GM12878 (cell line): ENCODE measurements at regions not wholly inside any gene's neighbourhood (a gene's known extent, or its start where the extent isn't known, plus 50 kb on each side); places are given as distances from the start of the nearest gene placed in this dataset.

Experiments
- ATAC-seq: fragments of 200-7000 bp; cut with Tn5 transposase; 3 replicates; pipeline ENCODE4 v1.9.1; 2020; ENCODE audit warnings: mild to moderate bottlenecking, moderate library complexity
- BruUV-seq: library from RNA; stranded (reverse); fragments of 400-500 nt; replicated peaks from 2 replicates; lab custom pipeline; 2021; lab: Mats Ljungman, UMichigan
- CTCF ChIA-PET: fragments of 300-600 bp; sonication (Branson Sonifier 250); formaldehyde crosslinking; extraction: SDS; loops from one replicate; lab custom pipeline; 2021; ENCODE audit warnings: inconsistent platforms; lab: Yijun Ruan, JAX
- POLR2A ChIA-PET: fragments of 350-600 bp; formaldehyde crosslinking; extraction: SDS; loops from one replicate; lab custom pipeline; 2021; ENCODE audit warnings: inconsistent platforms; lab: Charles Lee
- RAD21 ChIA-PET: fragments of 300-600 bp; sonication (Branson Sonifier 250); formaldehyde crosslinking; loops from one replicate; lab custom pipeline; 2023; ENCODE audit warnings: antibody characterized with exemption; ENCODE audit not compliant: unreplicated experiment; lab: Charles Lee
- SMC1A ChIA-PET: fragments of 300-600 bp; sonication (Branson Sonifier 250); formaldehyde crosslinking; loops from one replicate; lab custom pipeline; 2023; ENCODE audit not compliant: unreplicated experiment, uncharacterized antibody; lab: Charles Lee
- DNase-seq: peaks from one replicate; pipeline ENCODE4 v3.0.0-alpha.2; 2011; ENCODE audit warnings: low read depth, low spot score
- FAIRE-seq: peaks from 3 replicates; lab custom pipeline; 2011; peaks lifted over from hg19 to GRCh38; lab: Jason Lieb, UNC
- H2AFZ ChIP-seq: 2 replicates; pipeline ENCODE4 v1.6.0; 2011; ENCODE audit warnings: low read depth, low read length, control low read depth; ENCODE audit not compliant: control insufficient read depth
- H3K27ac ChIP-seq: 2 replicates; pipeline ENCODE4 v1.5.1; 2011; ENCODE audit warnings: control low read depth; ENCODE audit not compliant: control insufficient read depth, insufficient read depth
- H3K27me3 ChIP-seq, 2 experiments: replicated peaks in 1 of 2; 2 replicates each; pipeline versions ENCODE4 v1.6.0 to v1.6.1; 2011; ENCODE audit warnings: low read length in 1 of 2; ENCODE audit not compliant: control insufficient read depth in 2 of 2, insufficient read depth in 2 of 2
- H3K36me3 ChIP-seq, 2 experiments: 2 replicates each; pipeline ENCODE4 v1.5.1; 2011; ENCODE audit warnings: low read length in 1 of 2; ENCODE audit not compliant: control insufficient read depth in 2 of 2, insufficient read depth in 2 of 2
- H3K4me1 ChIP-seq: 2 replicates; pipeline ENCODE4 v1.6.1; 2011; ENCODE audit warnings: mild to moderate bottlenecking, low read length, moderate library complexity, mixed read lengths; ENCODE audit not compliant: control insufficient read depth, insufficient read depth
- H3K4me2 ChIP-seq: 2 replicates; pipeline ENCODE4 v1.6.0; 2011; ENCODE audit warnings: control low read depth; ENCODE audit not compliant: control insufficient read depth, insufficient read depth
- H3K4me3 ChIP-seq: fragments of 200-600 bp; sonication (generic); 2 replicates; pipeline ENCODE4 v1.5.1; 2016
- H3K79me2 ChIP-seq: 2 replicates; pipeline ENCODE4 v1.6.0; 2011; ENCODE audit warnings: low read length; ENCODE audit not compliant: control insufficient read depth, insufficient read depth
- H3K9ac ChIP-seq: 2 replicates; pipeline ENCODE4 v1.8.0; 2011; ENCODE audit warnings: low read length, control low read depth, mixed read lengths; ENCODE audit not compliant: control insufficient read depth, insufficient read depth
- H3K9me3 ChIP-seq: replicated peaks from 3 replicates; pipeline ENCODE4 v1.5.1; 2011; ENCODE audit warnings: mild to moderate bottlenecking, low read length; ENCODE audit not compliant: control insufficient read depth, insufficient read depth
- H4K20me1 ChIP-seq: 2 replicates; pipeline ENCODE4 v1.6.0; 2011; ENCODE audit not compliant: control insufficient read depth, insufficient read depth
- CREM ChIP-seq: IDR thresholded peaks from 2 replicates; pipeline ENCODE4 v1.6.1; 2014; ENCODE audit warnings: antibody characterized with exemption, low read depth
- PML ChIP-seq: IDR thresholded peaks from 2 replicates; pipeline ENCODE4 v1.6.1; 2012; ENCODE audit warnings: low read length, inconsistent platforms
- SREBF2 ChIP-seq: IDR thresholded peaks from 2 replicates; pipeline ENCODE4 v1.6.1; 2012; ENCODE audit warnings: mild to moderate bottlenecking, low read length
- STAT3 ChIP-seq: IDR thresholded peaks from 2 replicates; pipeline ENCODE4 v1.6.1; 2011; ENCODE audit warnings: low read depth, low read length, improper control_type of control experiment
- in situ Hi-C: fragments of 300-500 bp; cut with MboI; formaldehyde crosslinking; loops from 9 replicates; pipeline ENCODE4 v1.14.3; 2018; ENCODE audit warnings: mixed read lengths
- intact Hi-C: fragments of 100-400 bp; cut with micrococcal nuclease; formaldehyde crosslinking; loops from one replicate; pipeline ENCODE4 v1.14.2; 2022; ENCODE audit not compliant: unreplicated experiment
- TF ChIP-seq, protein P1 (sequence below): IDR thresholded peaks from 2 replicates; pipeline ENCODE4 v1.6.1; 2012; ENCODE audit warnings: low read depth, low read length, improper control_type of control experiment
- TF ChIP-seq, protein P2 (sequence below): fragments of 150-350 bp; IDR thresholded peaks from 2 replicates; pipeline ENCODE4 v1.6.1; 2016; ENCODE audit warnings: low read depth, low read length

DNA sequence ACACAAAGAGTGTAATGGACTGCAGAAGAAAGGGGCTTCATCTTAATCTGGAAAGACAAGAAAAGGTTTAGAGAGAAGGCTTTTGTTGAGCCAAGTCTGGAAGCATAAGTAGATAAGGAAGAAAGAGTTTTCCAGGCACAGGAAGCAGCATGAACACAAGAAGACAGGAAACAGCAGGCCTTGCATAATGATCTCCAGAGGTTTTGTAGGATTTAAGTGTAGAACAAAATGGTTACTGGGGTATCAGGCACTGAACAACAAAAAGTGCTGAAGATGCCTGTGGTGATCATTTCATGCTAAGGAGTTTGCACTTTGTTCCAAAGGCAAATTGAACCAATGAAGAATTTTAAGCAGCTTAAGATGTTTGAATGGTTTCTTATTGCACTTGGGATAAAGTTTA lies 281.6 kb upstream of the TANK start:
- DNase-seq (no peak), FAIRE-seq (no peak), ATAC-seq (no peak)
- in situ Hi-C loops (no loop called here), intact Hi-C loops (no loop called here)
- RAD21 ChIA-PET: no interaction called here
- TF ChIP-seq CREM (no peak), STAT3 (no peak), PML (no peak), SREBF2 (no peak)
- TF ChIP-seq, protein P1, sequence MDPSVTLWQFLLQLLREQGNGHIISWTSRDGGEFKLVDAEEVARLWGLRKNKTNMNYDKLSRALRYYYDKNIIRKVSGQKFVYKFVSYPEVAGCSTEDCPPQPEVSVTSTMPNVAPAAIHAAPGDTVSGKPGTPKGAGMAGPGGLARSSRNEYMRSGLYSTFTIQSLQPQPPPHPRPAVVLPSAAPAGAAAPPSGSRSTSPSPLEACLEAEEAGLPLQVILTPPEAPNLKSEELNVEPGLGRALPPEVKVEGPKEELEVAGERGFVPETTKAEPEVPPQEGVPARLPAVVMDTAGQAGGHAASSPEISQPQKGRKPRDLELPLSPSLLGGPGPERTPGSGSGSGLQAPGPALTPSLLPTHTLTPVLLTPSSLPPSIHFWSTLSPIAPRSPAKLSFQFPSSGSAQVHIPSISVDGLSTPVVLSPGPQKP: no peak
- TF ChIP-seq, protein P2, sequence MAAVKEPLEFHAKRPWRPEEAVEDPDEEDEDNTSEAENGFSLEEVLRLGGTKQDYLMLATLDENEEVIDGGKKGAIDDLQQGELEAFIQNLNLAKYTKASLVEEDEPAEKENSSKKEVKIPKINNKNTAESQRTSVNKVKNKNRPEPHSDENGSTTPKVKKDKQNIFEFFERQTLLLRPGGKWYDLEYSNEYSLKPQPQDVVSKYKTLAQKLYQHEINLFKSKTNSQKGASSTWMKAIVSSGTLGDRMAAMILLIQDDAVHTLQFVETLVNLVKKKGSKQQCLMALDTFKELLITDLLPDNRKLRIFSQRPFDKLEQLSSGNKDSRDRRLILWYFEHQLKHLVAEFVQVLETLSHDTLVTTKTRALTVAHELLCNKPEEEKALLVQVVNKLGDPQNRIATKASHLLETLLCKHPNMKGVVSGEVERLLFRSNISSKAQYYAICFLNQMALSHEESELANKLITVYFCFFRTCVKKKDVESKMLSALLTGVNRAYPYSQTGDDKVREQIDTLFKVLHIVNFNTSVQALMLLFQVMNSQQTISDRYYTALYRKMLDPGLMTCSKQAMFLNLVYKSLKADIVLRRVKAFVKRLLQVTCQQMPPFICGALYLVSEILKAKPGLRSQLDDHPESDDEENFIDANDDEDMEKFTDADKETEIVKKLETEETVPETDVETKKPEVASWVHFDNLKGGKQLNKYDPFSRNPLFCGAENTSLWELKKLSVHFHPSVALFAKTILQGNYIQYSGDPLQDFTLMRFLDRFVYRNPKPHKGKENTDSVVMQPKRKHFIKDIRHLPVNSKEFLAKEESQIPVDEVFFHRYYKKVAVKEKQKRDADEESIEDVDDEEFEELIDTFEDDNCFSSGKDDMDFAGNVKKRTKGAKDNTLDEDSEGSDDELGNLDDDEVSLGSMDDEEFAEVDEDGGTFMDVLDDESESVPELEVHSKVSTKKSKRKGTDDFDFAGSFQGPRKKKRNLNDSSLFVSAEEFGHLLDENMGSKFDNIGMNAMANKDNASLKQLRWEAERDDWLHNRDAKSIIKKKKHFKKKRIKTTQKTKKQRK: no peak
- no peaks in the 10 kb centered on the region for H3K27me3 ChIP-seq
- no peaks in the 10 kb centered on the region for H3K79me2 ChIP-seq
- no peak overlapping the region for H3K9ac ChIP-seq
- H3K4me3 ChIP-seq: no peak overlapping the region
- no peak overlapping the region for H2AFZ ChIP-seq
- no peaks in the 10 kb centered on the region for H3K9me3 ChIP-seq
- no peaks in the 10 kb centered on the region for H3K36me3 ChIP-seq
- CTCF ChIA-PET: no interaction called here
- no peak overlapping the region for H3K4me2 ChIP-seq
- H3K27ac ChIP-seq: no peak overlapping the region
- no TSS peak for BruUV-seq
- no peaks in the 10 kb centered on the region for H4K20me1 ChIP-seq
- POLR2A ChIA-PET: no interaction called here
- H3K4me1 ChIP-seq: no peaks in the 10 kb centered on the region
- SMC1A ChIA-PET: interaction anchor here (1.1 kb wide), 1 partner anchor 12 kb away, joined by 3 read pairs; no protein-coding TSS in a partner anchor
